ENCODE measurements at regions not wholly inside any gene's neighbourhood (a gene's known extent, or its start where the extent isn't known, plus 50 kb on each side); places are given as distances from the start of the nearest gene placed in this dataset.

DNA sequence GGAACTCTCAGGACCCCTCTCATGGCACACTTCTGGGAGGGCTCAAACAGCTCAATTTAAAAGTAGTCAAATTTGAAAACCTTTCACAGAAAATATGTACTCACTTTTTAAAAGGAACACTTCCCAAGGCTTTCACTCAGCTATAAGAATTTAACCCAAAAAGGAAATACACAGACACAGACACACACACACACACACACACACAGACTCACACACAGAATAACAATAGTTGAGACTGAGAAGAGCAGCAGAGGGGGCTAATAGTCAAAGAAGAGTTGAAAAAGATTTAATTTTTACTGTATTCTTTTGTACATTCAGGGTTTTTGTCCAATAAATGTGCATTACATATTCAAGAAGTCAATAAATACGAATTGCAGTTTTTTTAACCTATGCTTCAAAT, 211.4 kb downstream of the HACE1 start:
- DNase-seq (ENCODE audit: low read depth, low spot score) (no peak), FAIRE-seq (no peak)
- Histone ChIP-seq H3K9ac (replicated peaks; ENCODE audit: extremely low read depth, insufficient read depth, low read length) (no peak overlapping the region), H3K4me1 (ENCODE audit: control insufficient read depth, extremely low read depth, insufficient read depth, low read length) (peaks cover 19% of the 10 kb centered on the region), H3K4me2 (ENCODE audit: insufficient read depth, low read length) (no peak overlapping the region), H3K9me1 (replicated peaks; ENCODE audit: control insufficient read depth, extremely low read depth, insufficient read depth, low read length) (no peaks in the 10 kb centered on the region), H3K79me2 (ENCODE audit: control insufficient read depth, insufficient read depth, low read length) (no peaks in the 10 kb centered on the region), H3K27me3 (ENCODE audit: control insufficient read depth in 2 of 2, insufficient read depth in 2 of 2, low read length in 2 of 2) (no peaks in the 10 kb centered on the region), H4K20me1 (replicated peaks; ENCODE audit: control insufficient read depth, extremely low read depth, insufficient read depth, low read length) (no peaks in the 10 kb centered on the region), H2AFZ (ENCODE audit: low read depth, low read length) (no peak overlapping the region), H3K27ac (ENCODE audit: insufficient read depth, low read depth, low read length) (no peak overlapping the region), H3K36me3 (ENCODE audit: control insufficient read depth in 2 of 2, extremely low read depth in 1 of 2, insufficient read depth in 2 of 2, low read length in 2 of 2) (no peaks in the 10 kb centered on the region), H3K9me3 (replicated peaks; ENCODE audit: control insufficient read depth, insufficient read depth, low read length) (no peaks in the 10 kb centered on the region), H3K4me3 (replicated peaks in 1 of 3; ENCODE audit: insufficient read depth in 1 of 3, low read depth in 1 of 3, low read length in 3 of 3) (no peak overlapping the region)
- ChIA-PET CTCF (interaction anchor here (0.6 to 1.1 kb wide), 2 partner anchors 120 to 127 kb away, joined by 3 read pairs; no protein-coding TSS in a partner anchor), POLR2A (no interaction called here)
- no TSS peak for BruUV-seq (replicated peaks)
- intact Hi-C loops (cut with micrococcal nuclease) = no loop called here
- dilution Hi-C loops (cut with MboI; ENCODE audit: extremely low pct_ligation_motif_present, low sequenced_read_pairs) = no loop called here
- TF ChIP-seq, protein P1, sequence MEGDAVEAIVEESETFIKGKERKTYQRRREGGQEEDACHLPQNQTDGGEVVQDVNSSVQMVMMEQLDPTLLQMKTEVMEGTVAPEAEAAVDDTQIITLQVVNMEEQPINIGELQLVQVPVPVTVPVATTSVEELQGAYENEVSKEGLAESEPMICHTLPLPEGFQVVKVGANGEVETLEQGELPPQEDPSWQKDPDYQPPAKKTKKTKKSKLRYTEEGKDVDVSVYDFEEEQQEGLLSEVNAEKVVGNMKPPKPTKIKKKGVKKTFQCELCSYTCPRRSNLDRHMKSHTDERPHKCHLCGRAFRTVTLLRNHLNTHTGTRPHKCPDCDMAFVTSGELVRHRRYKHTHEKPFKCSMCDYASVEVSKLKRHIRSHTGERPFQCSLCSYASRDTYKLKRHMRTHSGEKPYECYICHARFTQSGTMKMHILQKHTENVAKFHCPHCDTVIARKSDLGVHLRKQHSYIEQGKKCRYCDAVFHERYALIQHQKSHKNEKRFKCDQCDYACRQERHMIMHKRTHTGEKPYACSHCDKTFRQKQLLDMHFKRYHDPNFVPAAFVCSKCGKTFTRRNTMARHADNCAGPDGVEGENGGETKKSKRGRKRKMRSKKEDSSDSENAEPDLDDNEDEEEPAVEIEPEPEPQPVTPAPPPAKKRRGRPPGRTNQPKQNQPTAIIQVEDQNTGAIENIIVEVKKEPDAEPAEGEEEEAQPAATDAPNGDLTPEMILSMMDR (IDR thresholded peaks at IDR 0.05; ENCODE audit: extremely low read depth in 1 of 2, insufficient read depth in 1 of 2, low read depth in 1 of 2, low read length in 2 of 2) = no peak
- TF ChIP-seq GATA2 (IDR thresholded peaks at IDR 0.05; ENCODE audit: insufficient read depth, insufficient read length, low read depth, low read length) (no peak), POLR2A (IDR thresholded peaks at IDR 0.05; ENCODE audit: low read depth, low read length) (no peak)

DNA sequence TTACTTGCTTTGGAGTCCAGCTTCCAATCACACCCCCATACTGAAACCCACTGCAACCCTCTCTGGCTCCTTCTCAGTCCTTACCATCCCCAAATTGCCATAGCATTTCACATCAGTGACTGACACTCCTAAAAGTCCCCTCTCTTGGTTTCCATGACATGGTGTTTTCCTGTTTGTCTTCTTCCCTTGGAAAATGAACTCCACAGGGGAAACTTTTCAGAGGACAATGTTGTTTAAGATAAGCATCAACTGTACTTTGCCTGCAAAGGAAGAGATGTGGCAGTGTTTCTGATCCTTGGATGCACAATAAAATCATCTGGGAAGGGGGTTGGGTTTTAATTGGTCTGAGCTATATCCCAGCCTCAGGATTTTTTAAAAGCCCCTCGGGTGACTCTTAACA, 214.9 kb downstream of the HACE1 start:
- no peak for DNase-seq (ENCODE audit: low read depth, low spot score)
- no peaks in the 10 kb centered on the region for H3K9me1 ChIP-seq (replicated peaks; ENCODE audit: control insufficient read depth, extremely low read depth, insufficient read depth, low read length)
- no peaks in the 10 kb centered on the region for H3K79me2 ChIP-seq (ENCODE audit: control insufficient read depth, insufficient read depth, low read length)
- no peaks in the 10 kb centered on the region for H3K9me3 ChIP-seq (replicated peaks; ENCODE audit: control insufficient read depth, insufficient read depth, low read length)
- H3K4me2 ChIP-seq (ENCODE audit: insufficient read depth, low read length) = no peak overlapping the region
- no TSS peak for BruUV-seq (replicated peaks)
- H3K9ac ChIP-seq (replicated peaks; ENCODE audit: extremely low read depth, insufficient read depth, low read length) = no peak overlapping the region
- no peaks in the 10 kb centered on the region for H4K20me1 ChIP-seq (replicated peaks; ENCODE audit: control insufficient read depth, extremely low read depth, insufficient read depth, low read length)
- H3K4me3 ChIP-seq (replicated peaks in 1 of 3; ENCODE audit: insufficient read depth in 1 of 3, low read depth in 1 of 3, low read length in 3 of 3) = no peak overlapping the region
- no peaks in the 10 kb centered on the region for H3K27me3 ChIP-seq (ENCODE audit: control insufficient read depth in 2 of 2, insufficient read depth in 2 of 2, low read length in 2 of 2)
- H2AFZ ChIP-seq (ENCODE audit: low read depth, low read length) = no peak overlapping the region
- intact Hi-C loops (cut with micrococcal nuclease) (no loop called here), dilution Hi-C loops (cut with MboI; ENCODE audit: extremely low pct_ligation_motif_present, low sequenced_read_pairs) (no loop called here)
- no peak for FAIRE-seq
- H3K4me1 ChIP-seq (ENCODE audit: control insufficient read depth, extremely low read depth, insufficient read depth, low read length) = peaks cover 29% of the 10 kb centered on the region
- H3K27ac ChIP-seq (ENCODE audit: insufficient read depth, low read depth, low read length) = no peak overlapping the region
- H3K36me3 ChIP-seq (ENCODE audit: control insufficient read depth in 2 of 2, extremely low read depth in 1 of 2, insufficient read depth in 2 of 2, low read length in 2 of 2) = no peaks in the 10 kb centered on the region
- TF ChIP-seq FOS (IDR thresholded peaks at IDR 0.05; ENCODE audit: borderline replicate concordance, insufficient read depth, low read length) (no peak), MYC (IDR thresholded peaks at IDR 0.05; ENCODE audit: low read depth, low read length) (no peak), GATA2 (IDR thresholded peaks at IDR 0.05; ENCODE audit: insufficient read depth, insufficient read length, low read depth, low read length) (no peak), EZH2 (IDR thresholded peaks at IDR 0.05; ENCODE audit: borderline replicate concordance, low read depth, low read length, severe bottlenecking) (no peak), JUN (IDR thresholded peaks at IDR 0.05; ENCODE audit: borderline replicate concordance, insufficient read depth, insufficient read length, low read depth) (no peak), POLR2A (IDR thresholded peaks at IDR 0.05; ENCODE audit: low read depth, low read length) (no peak), POLR2AphosphoS5 (IDR thresholded peaks at IDR 0.05; ENCODE audit: insufficient read depth, low read depth, low read length) (no peak)
- TF ChIP-seq, protein P2, sequence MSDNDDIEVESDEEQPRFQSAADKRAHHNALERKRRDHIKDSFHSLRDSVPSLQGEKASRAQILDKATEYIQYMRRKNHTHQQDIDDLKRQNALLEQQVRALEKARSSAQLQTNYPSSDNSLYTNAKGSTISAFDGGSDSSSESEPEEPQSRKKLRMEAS (IDR thresholded peaks at IDR 0.05; ENCODE audit: insufficient read depth, insufficient read length) = no peak
- TF ChIP-seq, protein P1 (IDR thresholded peaks at IDR 0.05; ENCODE audit: extremely low read depth in 1 of 2, insufficient read depth in 1 of 2, low read depth in 1 of 2, low read length in 2 of 2) = no peak
- CTCF ChIA-PET = no interaction called here
- POLR2A ChIA-PET = no interaction called here

Measured in endothelial cell of umbilical vein (primary cell).